ENCODE measurements at regions not wholly inside any gene's neighbourhood (a gene's known extent, or its start where the extent isn't known, plus 50 kb on each side); places are given as distances from the start of the nearest gene placed in this dataset.

DNA sequence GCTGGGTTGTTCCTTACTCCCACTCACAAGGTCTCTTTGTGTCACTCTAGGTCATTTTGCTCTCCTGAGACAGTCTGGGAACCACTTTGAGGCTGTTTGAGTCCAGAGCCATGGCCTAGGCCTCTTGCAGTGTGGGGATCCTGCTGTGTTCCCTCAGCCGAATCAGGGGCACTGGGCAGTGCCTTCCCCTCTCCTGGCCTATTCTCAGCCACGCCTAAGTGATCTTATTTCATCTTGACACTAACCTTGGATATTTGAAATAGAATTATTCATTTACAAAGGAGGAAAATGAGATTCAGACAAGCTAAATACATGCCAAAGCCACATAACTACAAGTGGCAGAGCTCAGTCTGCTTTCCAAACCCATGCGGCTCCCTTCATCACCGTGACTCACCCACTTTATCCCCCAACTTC is 557.2 kb upstream of the TBL1XR1 start:
- peaks cover 32% of the 10 kb centered on the region for H3K4me1 ChIP-seq (ENCODE audit: insufficient read depth, low read length)
- H3K27me3 ChIP-seq (ENCODE audit: low read length): no peaks in the 10 kb centered on the region
- H3K9ac ChIP-seq (ENCODE audit: low read length): no peak overlapping the region
- intact Hi-C loops (cut with micrococcal nuclease): no loop called here
- no peaks in the 10 kb centered on the region for H3K9me3 ChIP-seq (ENCODE audit: low read length)
- no peaks in the 10 kb centered on the region for H3K36me3 ChIP-seq (ENCODE audit: low read depth, low read length)
- H3K4me2 ChIP-seq (ENCODE audit: low read length): no peak overlapping the region
- DNase-seq: no peak
- no peaks in the 10 kb centered on the region for H3K9me2 ChIP-seq (replicated peaks; ENCODE audit: low read length)
- ChIA-PET POLR2A (ENCODE audit: unreplicated experiment) (no interaction called here), CTCF (no interaction called here)
- no peaks in the 10 kb centered on the region for H3K79me2 ChIP-seq (ENCODE audit: low read length)
- no peak overlapping the region for H3K4me3 ChIP-seq (ENCODE audit: low read length)
- no peak for TF ChIP-seq EZH2phosphoT487 (IDR thresholded peaks at IDR 0.05; ENCODE audit: borderline replicate concordance, low read length)
- no peak for TF ChIP-seq EZH2 (IDR thresholded peaks at IDR 0.05; ENCODE audit: low read length, unreplicated experiment)
- TF ChIP-seq, protein P1, sequence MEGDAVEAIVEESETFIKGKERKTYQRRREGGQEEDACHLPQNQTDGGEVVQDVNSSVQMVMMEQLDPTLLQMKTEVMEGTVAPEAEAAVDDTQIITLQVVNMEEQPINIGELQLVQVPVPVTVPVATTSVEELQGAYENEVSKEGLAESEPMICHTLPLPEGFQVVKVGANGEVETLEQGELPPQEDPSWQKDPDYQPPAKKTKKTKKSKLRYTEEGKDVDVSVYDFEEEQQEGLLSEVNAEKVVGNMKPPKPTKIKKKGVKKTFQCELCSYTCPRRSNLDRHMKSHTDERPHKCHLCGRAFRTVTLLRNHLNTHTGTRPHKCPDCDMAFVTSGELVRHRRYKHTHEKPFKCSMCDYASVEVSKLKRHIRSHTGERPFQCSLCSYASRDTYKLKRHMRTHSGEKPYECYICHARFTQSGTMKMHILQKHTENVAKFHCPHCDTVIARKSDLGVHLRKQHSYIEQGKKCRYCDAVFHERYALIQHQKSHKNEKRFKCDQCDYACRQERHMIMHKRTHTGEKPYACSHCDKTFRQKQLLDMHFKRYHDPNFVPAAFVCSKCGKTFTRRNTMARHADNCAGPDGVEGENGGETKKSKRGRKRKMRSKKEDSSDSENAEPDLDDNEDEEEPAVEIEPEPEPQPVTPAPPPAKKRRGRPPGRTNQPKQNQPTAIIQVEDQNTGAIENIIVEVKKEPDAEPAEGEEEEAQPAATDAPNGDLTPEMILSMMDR (conservative IDR thresholded peaks at IDR 0.05; ENCODE audit: low read depth, low read length): no peak
- H2AFZ ChIP-seq (ENCODE audit: low read length): no peak overlapping the region
- no peaks in the 10 kb centered on the region for H4K20me1 ChIP-seq (ENCODE audit: low read length)
- no TSS peak for BruUV-seq (replicated peaks)
- no peak for ATAC-seq
- no peaks in the 10 kb centered on the region for H3F3A ChIP-seq (ENCODE audit: low read length, unreplicated experiment)
- H3K27ac ChIP-seq (ENCODE audit: low read length): no peak overlapping the region

DNA sequence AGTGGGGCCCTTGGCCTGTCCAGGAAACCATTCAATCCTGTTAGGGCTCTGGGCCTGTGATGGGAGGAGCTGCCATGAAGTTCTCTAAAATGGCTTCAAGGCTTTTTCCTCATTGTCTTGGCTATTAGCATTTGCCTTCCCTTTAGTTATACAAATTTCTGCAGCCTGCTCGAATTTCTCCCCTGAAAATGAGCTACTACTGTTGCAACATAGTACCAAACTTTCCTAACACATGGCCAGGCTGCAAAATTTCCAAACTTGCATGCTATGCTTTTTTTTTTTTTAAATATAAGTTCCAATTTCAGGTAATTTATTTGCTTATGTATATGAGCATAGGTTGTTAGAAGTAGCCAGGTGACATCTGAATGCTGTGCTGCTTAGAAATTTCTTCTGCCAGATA is 560.8 kb upstream of the TBL1XR1 start:
- Histone ChIP-seq H3K9ac (ENCODE audit: low read length) (no peak overlapping the region), H3K4me3 (ENCODE audit: low read length) (no peak overlapping the region), H3K27ac (ENCODE audit: low read length) (no peak overlapping the region), H3K36me3 (ENCODE audit: low read depth, low read length) (no peaks in the 10 kb centered on the region; the same call in 1 of the 2 replicates), H3K9me2 (replicated peaks; ENCODE audit: low read length) (no peaks in the 10 kb centered on the region), H2AFZ (ENCODE audit: low read length) (no peak overlapping the region), H3K4me1 (ENCODE audit: insufficient read depth, low read length) (peaks cover 31% of the 10 kb centered on the region), H4K20me1 (ENCODE audit: low read length) (no peaks in the 10 kb centered on the region), H3F3A (ENCODE audit: low read length, unreplicated experiment) (no peaks in the 10 kb centered on the region), H3K4me2 (ENCODE audit: low read length) (no peak overlapping the region), H3K79me2 (ENCODE audit: low read length) (no peaks in the 10 kb centered on the region), H3K9me3 (ENCODE audit: low read length) (no peaks in the 10 kb centered on the region), H3K27me3 (ENCODE audit: low read length) (no peaks in the 10 kb centered on the region)
- BruUV-seq (replicated peaks): no TSS peak
- DNase-seq (no peak), ATAC-seq (no peak)
- intact Hi-C loops (cut with micrococcal nuclease): no loop called here
- POLR2A ChIA-PET (ENCODE audit: unreplicated experiment): no interaction called here
- CTCF ChIA-PET: no interaction called here
- TF ChIP-seq EZH2phosphoT487 (IDR thresholded peaks at IDR 0.05; ENCODE audit: borderline replicate concordance, low read length): no peak
- TF ChIP-seq EZH2 (IDR thresholded peaks at IDR 0.05; ENCODE audit: low read length, unreplicated experiment): no peak
- TF ChIP-seq, protein P1 (conservative IDR thresholded peaks at IDR 0.05; ENCODE audit: low read depth, low read length): no peak

DNA sequence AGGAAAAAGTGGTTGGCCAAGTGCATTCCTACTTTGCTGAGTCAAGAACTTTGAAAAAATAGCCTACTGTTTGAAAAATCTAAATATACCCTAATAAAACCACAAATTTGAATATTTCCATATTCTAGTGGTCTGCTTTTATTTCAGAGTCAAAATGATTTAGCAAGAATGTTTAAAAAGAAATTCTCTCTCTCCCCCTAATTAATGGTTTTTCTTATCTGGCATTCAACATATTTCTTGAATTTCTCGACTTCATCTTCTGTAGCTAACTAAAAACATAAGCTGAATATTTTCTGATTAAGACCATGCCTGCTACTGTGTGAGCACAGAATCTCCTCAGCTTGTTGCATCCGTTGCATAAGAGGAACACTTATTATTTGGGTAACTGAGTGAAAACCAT is 563.5 kb upstream of the TBL1XR1 start:
- H3K4me3 ChIP-seq (ENCODE audit: low read length): no peak overlapping the region
- H4K20me1 ChIP-seq (ENCODE audit: low read length): no peaks in the 10 kb centered on the region
- BruUV-seq (replicated peaks): no TSS peak
- TF ChIP-seq EZH2 (IDR thresholded peaks at IDR 0.05; ENCODE audit: low read length, unreplicated experiment) (no peak), EZH2phosphoT487 (IDR thresholded peaks at IDR 0.05; ENCODE audit: borderline replicate concordance, low read length) (no peak)
- TF ChIP-seq, protein P1 (conservative IDR thresholded peaks at IDR 0.05; ENCODE audit: low read depth, low read length): no peak
- H3K27ac ChIP-seq (ENCODE audit: low read length): no peak overlapping the region
- CTCF ChIA-PET: no interaction called here
- H3K4me2 ChIP-seq (ENCODE audit: low read length): no peak overlapping the region
- H3F3A ChIP-seq (ENCODE audit: low read length, unreplicated experiment): no peaks in the 10 kb centered on the region
- H3K79me2 ChIP-seq (ENCODE audit: low read length): no peaks in the 10 kb centered on the region
- DNase-seq (no peak), ATAC-seq (no peak)
- H3K4me1 ChIP-seq (ENCODE audit: insufficient read depth, low read length): peaks cover 13% of the 10 kb centered on the region
- intact Hi-C loops (cut with micrococcal nuclease): no loop called here
- H3K9me2 ChIP-seq (replicated peaks; ENCODE audit: low read length): no peaks in the 10 kb centered on the region
- H3K27me3 ChIP-seq (ENCODE audit: low read length): no peaks in the 10 kb centered on the region
- H2AFZ ChIP-seq (ENCODE audit: low read length): no peak overlapping the region
- no peaks in the 10 kb centered on the region; the same call in 1 of the 2 replicates for H3K36me3 ChIP-seq (ENCODE audit: low read depth, low read length)
- no peaks in the 10 kb centered on the region for H3K9me3 ChIP-seq (ENCODE audit: low read length)
- POLR2A ChIA-PET (ENCODE audit: unreplicated experiment): no interaction called here
- no peak overlapping the region for H3K9ac ChIP-seq (ENCODE audit: low read length)

Data from PC-3 (cell line).